Mesenchymal stem cell (in vitro differentiated cells and primary cell): ENCODE measurements at regions not wholly inside any gene's neighbourhood (a gene's known extent, or its start where the extent isn't known, plus 50 kb on each side); places are given as distances from the start of the nearest gene placed in this dataset.
A peak's percentile ranks its signal among the peaks of the same experiment; 100 is the strongest.

ENCODE experiments used
- DNase-seq: peaks from one replicate; pipeline ENCODE4 v3.0.0-alpha.2; 2013
- H2AFZ ChIP-seq: one replicate; pipeline ENCODE4 v1.6.1; 2013; ENCODE audit warnings: low read depth, mild to moderate bottlenecking, control low read depth, inconsistent platforms, low read length, moderate library complexity
- H2AK5ac ChIP-seq: 2 replicates; pipeline ENCODE4 v1.6.1; 2013; ENCODE audit warnings: low read length, moderate library complexity, mild to moderate bottlenecking, inconsistent platforms; ENCODE audit not compliant: severe bottlenecking
- H2BK120ac ChIP-seq: one replicate; pipeline ENCODE4 v1.6.1; 2013; ENCODE audit warnings: low read depth, mild to moderate bottlenecking, inconsistent platforms, low read length, moderate library complexity
- H2BK12ac ChIP-seq, 2 experiments: one replicate each; pipeline ENCODE4 v1.6.1; 2013; ENCODE audit warnings: inconsistent platforms in 2 of 2, low read length in 2 of 2, mild to moderate bottlenecking in 2 of 2, moderate library complexity in 2 of 2, control low read depth in 1 of 2
- H2BK15ac ChIP-seq: one replicate; pipeline ENCODE4 v1.6.1; 2013; ENCODE audit warnings: mild to moderate bottlenecking, low read depth, inconsistent platforms; ENCODE audit not compliant: poor library complexity, severe bottlenecking
- H2BK5ac ChIP-seq: 2 replicates; pipeline ENCODE4 v1.6.1; 2013; ENCODE audit warnings: low read depth, mild to moderate bottlenecking, low read length, control low read depth, inconsistent platforms; ENCODE audit not compliant: poor library complexity, severe bottlenecking
- H3K14ac ChIP-seq, 2 experiments: one replicate each; pipeline ENCODE4 v1.6.1; 2013; ENCODE audit warnings: inconsistent platforms in 2 of 2, low read length in 2 of 2, control low read depth in 1 of 2, mild to moderate bottlenecking in 1 of 2, moderate library complexity in 1 of 2
- H3K18ac ChIP-seq, 2 experiments: one replicate each; pipeline ENCODE4 v1.6.1; 2013; ENCODE audit warnings: inconsistent platforms in 2 of 2, low read length in 2 of 2, control low read depth in 1 of 2, low read depth in 1 of 2, mild to moderate bottlenecking in 1 of 2
- H3K23ac ChIP-seq, 2 experiments: one replicate each; pipeline ENCODE4 v1.6.1; 2013; ENCODE audit warnings: inconsistent platforms in 2 of 2, low read length in 2 of 2, mild to moderate bottlenecking in 2 of 2, moderate library complexity in 2 of 2, control low read depth in 1 of 2
- H3K27ac ChIP-seq: 2 replicates; pipeline ENCODE4 v1.5.1; 2013; ENCODE audit warnings: mild to moderate bottlenecking, moderate library complexity, low read length, control low read depth, inconsistent platforms; ENCODE audit not compliant: poor library complexity, severe bottlenecking
- H3K27me3 ChIP-seq, 2 experiments: 2 replicates each; pipeline versions ENCODE4 v1.6.1 to v1.7.0; 2013; ENCODE audit warnings: low read length in 2 of 2, mild to moderate bottlenecking in 2 of 2, moderate library complexity in 2 of 2, control low read depth in 1 of 2, inconsistent platforms in 1 of 2; ENCODE audit not compliant: control insufficient read depth in 1 of 2, insufficient read depth in 1 of 2
- H3K36me3 ChIP-seq, 2 experiments: 2 replicates each; pipeline versions ENCODE4 v1.6.1 to v1.7.0; 2013; ENCODE audit warnings: low read length in 2 of 2, control low read depth in 1 of 2, inconsistent platforms in 1 of 2, low read depth in 1 of 2, mild to moderate bottlenecking in 1 of 2; ENCODE audit not compliant: insufficient read depth in 2 of 2, control insufficient read depth in 1 of 2
- H3K4ac ChIP-seq, 2 experiments: one replicate each; pipeline ENCODE4 v1.6.1; 2013; ENCODE audit warnings: inconsistent platforms in 2 of 2, low read length in 2 of 2, mild to moderate bottlenecking in 2 of 2, moderate library complexity in 2 of 2, control low read depth in 1 of 2, low read depth in 1 of 2
- H3K4me1 ChIP-seq: 2 replicates; pipeline ENCODE4 v1.6.1; 2013; ENCODE audit warnings: low read depth, low read length, control low read depth; ENCODE audit not compliant: control insufficient read depth, insufficient read depth
- H3K4me2 ChIP-seq: 2 replicates; pipeline ENCODE4 v1.6.1; 2013; ENCODE audit warnings: low read length, mild to moderate bottlenecking, inconsistent platforms; ENCODE audit not compliant: poor library complexity, severe bottlenecking
- H3K4me3 ChIP-seq, 2 experiments: 2 replicates each; pipeline versions ENCODE4 v1.5.1 to v1.7.0; 2013; ENCODE audit warnings: low read length in 2 of 2, mild to moderate bottlenecking in 2 of 2, control low read depth in 1 of 2, low read depth in 1 of 2; ENCODE audit not compliant: insufficient read depth in 1 of 2
- H3K79me1 ChIP-seq: replicated peaks from 2 replicates; pipeline ENCODE4 v1.6.1; 2013; ENCODE audit warnings: mild to moderate bottlenecking, control low read depth, low read length, inconsistent platforms; ENCODE audit not compliant: poor library complexity, severe bottlenecking
- H3K9ac ChIP-seq: 2 replicates; pipeline ENCODE4 v1.7.0; 2013; ENCODE audit warnings: mild to moderate bottlenecking, low read length, moderate library complexity
- H3K9me3 ChIP-seq: 2 replicates; pipeline ENCODE4 v1.7.0; 2013; ENCODE audit warnings: mild to moderate bottlenecking, low read length; ENCODE audit not compliant: control insufficient read depth
- H4K8ac ChIP-seq: one replicate; pipeline ENCODE4 v1.6.1; 2013; ENCODE audit warnings: inconsistent platforms, mild to moderate bottlenecking, low read length, moderate library complexity
- H4K91ac ChIP-seq: one replicate; pipeline ENCODE4 v1.6.1; 2013; ENCODE audit warnings: mild to moderate bottlenecking, low read length, inconsistent platforms
- WGBS: methylation state at CpG from one replicate; pipeline ENCODE4 v1.1.7; 2013; ENCODE audit warnings: mixed read lengths; 5-methylcytosine and 5-hydroxymethylcytosine counted together

DNA sequence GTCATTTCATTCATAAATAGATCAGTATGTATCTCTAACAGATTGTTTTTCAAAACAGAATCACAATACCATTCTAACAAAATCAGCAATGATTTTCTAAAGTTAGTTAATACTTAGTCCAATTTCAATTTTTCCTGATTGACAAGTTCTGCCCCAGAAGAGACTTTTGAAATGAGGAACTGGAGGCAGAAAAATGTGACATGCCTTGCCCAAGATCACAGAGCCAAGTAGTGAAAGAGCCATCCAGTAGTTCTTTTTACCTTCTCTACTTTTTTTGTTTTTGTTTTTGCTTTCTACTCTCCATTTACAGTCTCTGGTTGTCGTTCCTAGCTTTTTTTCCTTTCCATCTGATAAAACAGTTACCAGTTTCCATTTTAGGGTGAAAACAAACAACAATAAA is 129.3 kb upstream of the TMEM164 start:
- H4K8ac ChIP-seq, result no peak overlapping the region
- no peak overlapping the region for H3K4me3 ChIP-seq
- H3K4ac ChIP-seq, result no peak overlapping the region
- H3K36me3 ChIP-seq, result no peaks in the 10 kb centered on the region
- no peak overlapping the region for H4K91ac ChIP-seq
- no peak overlapping the region for H3K18ac ChIP-seq
- no peak overlapping the region for H3K23ac ChIP-seq
- H3K9ac ChIP-seq, result no peak overlapping the region
- WGBS, result no CpG with 5 or more reads among the region's 1 CpG
- H3K27ac ChIP-seq, result no peak overlapping the region
- no peak overlapping the region for H3K14ac ChIP-seq
- no peak overlapping the region for H2AK5ac ChIP-seq
- no peaks in the 10 kb centered on the region for H3K9me3 ChIP-seq
- H2AFZ ChIP-seq, result no peak overlapping the region
- H3K27me3 ChIP-seq, result peaks cover 0 to 20% of the 10 kb centered on the region in 2 experiments
- no peak for DNase-seq
- H2BK5ac ChIP-seq, result no peak overlapping the region
- no peak overlapping the region for H2BK15ac ChIP-seq
- H3K79me1 ChIP-seq, result no peaks in the 10 kb centered on the region
- no peak overlapping the region for H3K4me2 ChIP-seq
- no peak overlapping the region for H2BK120ac ChIP-seq
- H3K4me1 ChIP-seq, result no peaks in the 10 kb centered on the region
- H2BK12ac ChIP-seq, result no peak overlapping the region

DNA sequence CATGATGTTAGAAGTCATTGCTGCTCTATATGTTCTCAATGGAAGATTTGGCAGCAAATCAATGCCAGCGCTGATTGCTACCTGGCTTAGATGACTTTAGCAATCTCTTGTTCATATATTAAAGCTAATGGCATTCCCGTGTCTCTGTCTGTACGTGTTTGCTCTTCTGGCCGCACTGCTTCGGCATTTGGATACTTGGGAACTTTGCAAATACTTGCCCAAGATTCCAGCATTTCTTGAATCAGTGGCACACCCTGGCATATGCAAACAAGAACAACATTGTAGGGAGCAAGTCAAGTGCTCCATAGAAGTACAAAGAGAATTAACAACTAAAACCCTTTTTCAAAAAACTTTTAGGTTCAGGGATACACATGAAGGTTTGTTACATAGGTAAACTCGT is 128.9 kb upstream of the TMEM164 start:
- no peak overlapping the region for H3K4me2 ChIP-seq
- H3K27ac ChIP-seq, result no peak overlapping the region
- H3K9ac ChIP-seq, result peak overlapping the region; percentile 39
- H3K4me3 ChIP-seq, result no peak overlapping the region
- no peak for DNase-seq
- no peak overlapping the region for H4K91ac ChIP-seq
- H3K18ac ChIP-seq, result no peak overlapping the region
- H3K36me3 ChIP-seq, result no peaks in the 10 kb centered on the region
- H3K23ac ChIP-seq, result no peak overlapping the region
- H2AFZ ChIP-seq, result no peak overlapping the region
- H4K8ac ChIP-seq, result no peak overlapping the region
- WGBS, result 96% methylated on average over 6 of the region's 6 CpGs
- H3K79me1 ChIP-seq, result no peaks in the 10 kb centered on the region
- no peaks in the 10 kb centered on the region for H3K4me1 ChIP-seq
- no peak overlapping the region for H3K4ac ChIP-seq
- H3K9me3 ChIP-seq, result no peaks in the 10 kb centered on the region
- peaks cover 0 to 23% of the 10 kb centered on the region in 2 experiments for H3K27me3 ChIP-seq
- no peak overlapping the region for H2BK5ac ChIP-seq
- no peak overlapping the region for H2BK12ac ChIP-seq
- no peak overlapping the region for H2AK5ac ChIP-seq
- H2BK15ac ChIP-seq, result no peak overlapping the region
- no peak overlapping the region for H3K14ac ChIP-seq
- no peak overlapping the region for H2BK120ac ChIP-seq

GRCh38 chrX:109874548-109874947 is 128.4 kb upstream of the TMEM164 start:
- Histone ChIP-seq H2BK15ac (no peak overlapping the region), H2BK5ac (no peak overlapping the region), H3K4me3 (no peak overlapping the region), H3K9ac (peak overlapping the region; percentile 39), H3K36me3 (no peaks in the 10 kb centered on the region), H2BK120ac (no peak overlapping the region), H3K9me3 (no peaks in the 10 kb centered on the region), H2BK12ac (no peak overlapping the region), H3K4ac (no peak overlapping the region), H4K91ac (no peak overlapping the region), H3K79me1 (no peaks in the 10 kb centered on the region), H3K27me3 (peaks cover 0 to 29% of the 10 kb centered on the region in 2 experiments), H3K23ac (no peak overlapping the region), H3K27ac (no peak overlapping the region), H3K4me1 (no peaks in the 10 kb centered on the region), H3K18ac (no peak overlapping the region), H2AFZ (no peak overlapping the region), H2AK5ac (no peak overlapping the region), H4K8ac (no peak overlapping the region), H3K14ac (no peak overlapping the region), H3K4me2 (no peak overlapping the region)
- no peak for DNase-seq
- WGBS, result no CpG with 5 or more reads among the region's 2 CpGs

DNA sequence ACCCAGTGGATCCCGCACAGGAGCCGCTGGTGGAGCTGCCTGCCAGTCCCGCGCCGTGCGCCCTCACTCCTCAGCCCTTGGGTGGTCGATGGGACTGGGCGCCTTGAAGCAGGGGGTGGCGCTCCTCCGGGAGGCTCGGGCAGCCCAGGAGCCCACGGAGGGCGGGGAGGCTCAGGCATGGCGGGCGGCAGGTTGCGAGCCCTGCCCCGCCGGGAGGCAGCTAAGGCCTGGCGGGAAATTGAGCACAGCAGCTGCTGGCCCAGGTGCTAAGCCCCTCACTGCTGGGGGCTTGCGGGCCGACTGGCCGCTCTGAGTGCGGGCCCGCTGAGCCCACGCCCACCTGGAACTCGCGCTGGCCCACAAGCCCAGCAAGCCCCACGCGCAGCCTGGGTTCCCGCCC is 127.1 kb upstream of the TMEM164 start:
- Histone ChIP-seq H4K91ac (no peak overlapping the region), H2BK5ac (no peak overlapping the region), H3K79me1 (no peaks in the 10 kb centered on the region), H3K9ac (no peak overlapping the region), H3K4ac (no peak overlapping the region), H2AFZ (no peak overlapping the region), H3K18ac (no peak overlapping the region), H3K4me1 (no peaks in the 10 kb centered on the region), H3K27me3 (peaks cover 0 to 38% of the 10 kb centered on the region in 2 experiments), H3K4me2 (no peak overlapping the region), H3K23ac (no peak overlapping the region), H2BK12ac (no peak overlapping the region), H3K4me3 (no peak overlapping the region), H3K14ac (no peak overlapping the region), H2AK5ac (no peak overlapping the region), H3K36me3 (no peaks in the 10 kb centered on the region), H3K9me3 (no peaks in the 10 kb centered on the region), H2BK120ac (no peak overlapping the region), H2BK15ac (no peak overlapping the region), H3K27ac (no peak overlapping the region), H4K8ac (no peak overlapping the region)
- DNase-seq, result no peak
- 98% methylated on average over 14 of the region's 30 CpGs for WGBS
